Sciatic nerve (tissue), 2 donors: ENCODE measurements at regions not wholly inside any gene's neighbourhood (a gene's known extent, or its start where the extent isn't known, plus 50 kb on each side); places are given as distances from the start of the nearest gene placed in this dataset.
"Not testable (repeated sequence)": the region's sequence is repeated elsewhere in the genome, so short reads cannot be mapped to it uniquely, and the experiment has no call there.

Experiments
- ATAC-seq: fragments of 200-7000 bp; cut with Tn5 transposase; one replicate; pipeline ENCODE4 v1.9.1; 2020; ENCODE audit warnings: mild to moderate bottlenecking, moderate library complexity
- DNase-seq: peaks from one replicate; pipeline ENCODE4 v3.0.0-alpha.2; 2020; ENCODE audit warnings: low spot score
- intact Hi-C: fragments of 100-400 bp; cut with DNase I; formaldehyde crosslinking; loops from one replicate; pipeline ENCODE4 v1.14.2; 2022
- donor health status: DM: no; HTN: no; CAD: no.
- donor health status: DM: no; HTN: no; CAD: no.

DNA sequence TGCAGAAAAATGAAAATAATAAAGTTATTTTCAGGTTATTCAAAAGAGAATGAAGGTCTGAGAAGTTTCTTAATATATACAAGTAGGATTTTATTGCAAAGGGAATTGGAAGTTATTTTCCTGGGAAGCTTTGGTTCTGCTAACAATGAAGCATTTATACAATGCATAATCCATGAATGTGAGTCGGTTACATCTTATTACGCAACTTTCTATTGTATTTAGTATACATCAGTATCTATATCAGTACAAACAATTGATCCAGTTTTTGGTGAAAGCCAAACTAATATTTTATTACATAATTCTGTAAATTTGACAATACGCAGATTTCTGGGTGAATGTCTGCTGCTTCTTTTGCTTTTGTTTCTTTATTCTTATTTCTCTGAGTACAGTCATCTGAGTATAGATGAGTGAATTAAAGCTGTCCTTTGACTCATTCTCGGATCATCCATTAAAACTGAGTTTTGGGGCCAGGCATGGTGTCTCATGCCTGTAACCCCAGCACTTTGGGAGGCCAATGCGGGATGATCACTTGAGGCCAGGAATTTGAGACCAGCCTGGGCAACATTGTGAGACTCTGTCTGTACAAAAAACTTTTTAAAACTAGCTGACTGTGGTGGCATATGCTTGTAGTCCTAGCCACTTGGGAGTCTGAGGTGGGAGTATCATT is 108.5 kb downstream of the SOCS6 start:
- DNase-seq, result no peak
- ATAC-seq, result no peak
- intact Hi-C loops, result no loop called here

DNA sequence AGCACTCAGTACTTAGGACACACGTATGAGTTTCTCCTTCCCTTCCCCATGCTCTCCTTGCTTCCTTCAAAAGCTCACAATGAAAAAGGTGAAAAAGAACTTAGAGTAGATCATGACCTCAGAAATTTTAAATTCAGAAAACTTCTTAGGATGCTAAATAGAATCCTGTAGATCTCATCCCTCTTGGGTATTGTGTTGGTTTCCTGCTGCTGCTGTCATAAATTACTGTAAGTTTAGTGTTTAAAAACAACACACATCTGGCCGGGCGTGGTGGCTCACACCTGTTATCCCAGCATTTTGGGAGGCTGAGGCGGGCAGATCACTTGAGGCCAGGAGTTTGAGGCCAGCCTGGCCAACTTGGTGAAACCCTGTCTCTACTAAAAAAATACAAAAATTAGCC is 106.9 kb downstream of the SOCS6 start:
- intact Hi-C loops, DNase-seq, ATAC-seq: not testable (repeated sequence)

- intact Hi-C loops, result no loop called here
- no peak for DNase-seq
Observed at GRCh38 chr18:70394672-70395071, 105.8 kb downstream of the SOCS6 start.

GRCh38 chr18:70390371-70391090 is 101.7 kb downstream of the SOCS6 start:
- ATAC-seq (no peak), DNase-seq (no peak)
- intact Hi-C loops, result no loop called here

More at GRCh38 chr18:70394672-70395071, 105.8 kb downstream of the SOCS6 start:
- ATAC-seq, result no peak

GRCh38 chr18:70389036-70389435 is 100.2 kb downstream of the SOCS6 start:
- intact Hi-C loops, DNase-seq, ATAC-seq: not testable (repeated sequence)

- intact Hi-C loops, result no loop called here
- ATAC-seq, result no peak
- DNase-seq, result no peak
Observed at GRCh38 chr18:70387027-70387426, 98.2 kb downstream of the SOCS6 start.

DNA sequence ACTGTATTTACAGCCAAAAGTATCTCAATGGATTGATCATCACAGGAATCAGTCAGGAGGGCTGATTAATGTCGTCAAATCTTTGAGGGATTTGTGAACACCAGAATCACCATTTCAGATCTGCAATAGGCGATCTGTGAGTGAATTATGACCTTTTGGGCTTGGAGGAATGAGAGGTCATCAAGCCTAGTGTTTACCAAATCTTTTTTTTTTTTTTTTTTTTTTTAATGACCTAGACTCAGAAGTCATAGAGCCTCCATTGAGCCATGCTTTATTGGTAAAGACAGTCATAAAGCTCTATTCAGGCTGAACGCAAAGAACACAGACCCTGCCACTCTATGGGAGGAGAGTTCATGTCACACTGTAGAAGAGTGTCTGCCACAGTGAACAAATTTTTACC is 97.7 kb downstream of the SOCS6 start:
- ATAC-seq (no peak), DNase-seq (no peak)
- intact Hi-C loops, result no loop called here

- ATAC-seq, result no peak
- no peak for DNase-seq
- intact Hi-C loops, result no loop called here
Observed at GRCh38 chr18:70385474-70385873, 96.6 kb downstream of the SOCS6 start.

DNA sequence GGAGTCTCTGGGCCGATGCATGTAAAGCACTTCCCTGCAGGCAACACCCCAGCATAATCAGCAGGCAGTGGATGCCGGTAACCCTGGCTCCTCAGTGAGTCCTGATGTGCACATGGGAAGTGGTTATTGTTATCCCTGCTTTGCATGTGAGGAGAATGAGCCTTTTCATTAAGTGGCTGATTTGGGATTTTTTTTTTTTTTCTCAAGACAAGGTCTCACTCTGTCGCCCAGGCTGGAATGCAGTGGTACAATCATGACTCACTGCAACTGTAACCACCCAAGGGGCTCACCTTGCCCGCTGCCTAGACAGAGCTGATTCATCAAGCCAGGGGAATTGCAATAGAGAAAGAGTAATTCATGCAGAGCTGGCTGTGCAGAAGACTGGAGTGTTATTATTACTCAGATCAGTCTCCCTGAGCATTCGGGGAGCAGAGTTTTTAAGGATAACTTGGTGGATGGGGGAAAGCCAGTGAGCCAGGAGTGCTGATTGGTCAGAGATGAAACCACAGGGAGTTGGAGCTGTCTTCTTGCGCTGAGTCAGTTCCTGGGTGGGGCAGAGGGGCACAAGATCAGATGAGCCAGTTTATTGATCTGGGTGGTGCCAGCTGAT is 95.4 kb downstream of the SOCS6 start:
- intact Hi-C loops, result no loop called here
- no peak for DNase-seq
- no peak for ATAC-seq

- intact Hi-C loops, result no loop called here
- DNase-seq, result no peak
- no peak for ATAC-seq
Observed at GRCh38 chr18:70382992-70383717, 94.3 kb downstream of the SOCS6 start.

- ATAC-seq (no peak), DNase-seq (no peak)
- intact Hi-C loops, result no loop called here
Observed at GRCh38 chr18:70382017-70382416, 93.2 kb downstream of the SOCS6 start.

GRCh38 chr18:70380915-70381896 is 92.4 kb downstream of the SOCS6 start:
- DNase-seq, result no peak
- intact Hi-C loops, result no loop called here
- ATAC-seq, result no peak
